ENCODE measurements at regions not wholly inside any gene's neighbourhood (a gene's known extent, or its start where the extent isn't known, plus 50 kb on each side); places are given as distances from the start of the nearest gene placed in this dataset.
"Not testable (repeated sequence)": the region's sequence is repeated elsewhere in the genome, so short reads cannot be mapped to it uniquely, and the experiment has no call there.

GRCh38 chr14:105600939-105601359 lies 74.6 kb downstream of the TMEM121 start:
- Histone ChIP-seq H3K27me3 (ENCODE audit: insufficient read depth, low read depth) (no peaks in the 10 kb centered on the region), H4K20me1 (ENCODE audit: insufficient read depth) (no peaks in the 10 kb centered on the region), H3K4me2 (no peak overlapping the region), H3K9ac (no peak overlapping the region), H3K27ac (no peak overlapping the region), H3K4me1 (ENCODE audit: low read depth, poor library complexity, severe bottlenecking) (peaks cover 6% of the 10 kb centered on the region), H3K4me3 (IDR thresholded peaks at IDR 0.05; ENCODE audit: insufficient read depth, low read depth, low read length) (no peak overlapping the region), H3K36me3 (ENCODE audit: insufficient read depth) (no peaks in the 10 kb centered on the region), H3K79me2 (ENCODE audit: insufficient read depth, low read depth) (no peaks in the 10 kb centered on the region), H2AFZ (ENCODE audit: low read depth) (no peak overlapping the region)
- no peak for TF ChIP-seq CTCF (conservative IDR thresholded peaks at IDR 0.05; ENCODE audit: low read depth, low read length)

- H3K27ac ChIP-seq, result no peak overlapping the region
- no peaks in the 10 kb centered on the region for H4K20me1 ChIP-seq (ENCODE audit: insufficient read depth)
- H3K36me3 ChIP-seq (ENCODE audit: insufficient read depth), result no peaks in the 10 kb centered on the region
- H3K4me3 ChIP-seq (IDR thresholded peaks at IDR 0.05; ENCODE audit: insufficient read depth, low read depth, low read length), result no peak overlapping the region
- no peak for TF ChIP-seq CTCF (conservative IDR thresholded peaks at IDR 0.05; ENCODE audit: low read depth, low read length)
- peaks cover 6% of the 10 kb centered on the region for H3K4me1 ChIP-seq (ENCODE audit: low read depth, poor library complexity, severe bottlenecking)
- no peaks in the 10 kb centered on the region for H3K27me3 ChIP-seq (ENCODE audit: insufficient read depth, low read depth)
- H3K79me2 ChIP-seq (ENCODE audit: insufficient read depth, low read depth), result no peaks in the 10 kb centered on the region
- no peak overlapping the region for H3K9ac ChIP-seq
- H2AFZ ChIP-seq (ENCODE audit: low read depth), result no peak overlapping the region
- no peak overlapping the region for H3K4me2 ChIP-seq
These were observed 75.2 kb downstream of the TMEM121 start for GRCh38 chr14:105601360-105602242.

GRCh38 chr14:105602243-105602750 lies 75.9 kb downstream of the TMEM121 start:
- Histone ChIP-seq H3K79me2 (ENCODE audit: insufficient read depth, low read depth) (no peaks in the 10 kb centered on the region), H3K36me3 (ENCODE audit: insufficient read depth) (no peaks in the 10 kb centered on the region), H3K9ac (no peak overlapping the region), H3K4me2 (no peak overlapping the region), H4K20me1 (ENCODE audit: insufficient read depth) (no peaks in the 10 kb centered on the region), H3K27ac (no peak overlapping the region), H3K27me3 (ENCODE audit: insufficient read depth, low read depth) (no peaks in the 10 kb centered on the region), H3K4me1 (ENCODE audit: low read depth, poor library complexity, severe bottlenecking) (peaks cover 6% of the 10 kb centered on the region), H2AFZ (ENCODE audit: low read depth) (no peak overlapping the region), H3K4me3 (IDR thresholded peaks at IDR 0.05; ENCODE audit: insufficient read depth, low read depth, low read length) (no peak overlapping the region)
- no peak for TF ChIP-seq CTCF (conservative IDR thresholded peaks at IDR 0.05; ENCODE audit: low read depth, low read length)

GRCh38 chr14:105602799-105603793 lies 76.7 kb downstream of the TMEM121 start:
- Histone ChIP-seq H3K27me3 (ENCODE audit: insufficient read depth, low read depth) (no peaks in the 10 kb centered on the region), H3K4me2 (no peak overlapping the region), H4K20me1 (ENCODE audit: insufficient read depth) (no peaks in the 10 kb centered on the region), H3K4me3 (IDR thresholded peaks at IDR 0.05; ENCODE audit: insufficient read depth, low read depth, low read length) (no peak overlapping the region), H3K79me2 (ENCODE audit: insufficient read depth, low read depth) (no peaks in the 10 kb centered on the region), H3K36me3 (ENCODE audit: insufficient read depth) (no peaks in the 10 kb centered on the region), H3K4me1 (ENCODE audit: low read depth, poor library complexity, severe bottlenecking) (peaks cover 6% of the 10 kb centered on the region), H3K27ac (no peak overlapping the region), H2AFZ (ENCODE audit: low read depth) (no peak overlapping the region), H3K9ac (no peak overlapping the region)
- no peak for TF ChIP-seq CTCF (conservative IDR thresholded peaks at IDR 0.05; ENCODE audit: low read depth, low read length)

GRCh38 chr14:105604531-105605463 lies 78.4 kb downstream of the TMEM121 start:
- H3K27me3 ChIP-seq (ENCODE audit: insufficient read depth, low read depth); H3K9ac ChIP-seq; H3K4me1 ChIP-seq (ENCODE audit: low read depth, poor library complexity, severe bottlenecking); H3K36me3 ChIP-seq (ENCODE audit: insufficient read depth); H3K4me2 ChIP-seq; H3K4me3 ChIP-seq (IDR thresholded peaks at IDR 0.05; ENCODE audit: insufficient read depth, low read depth, low read length); H2AFZ ChIP-seq (ENCODE audit: low read depth); H3K27ac ChIP-seq; H4K20me1 ChIP-seq (ENCODE audit: insufficient read depth); H3K79me2 ChIP-seq (ENCODE audit: insufficient read depth, low read depth): not testable (repeated sequence)
